SU-DHL-6 (cell line): ENCODE measurements at regions not wholly inside any gene's neighbourhood (a gene's known extent, or its start where the extent isn't known, plus 50 kb on each side); places are given as distances from the start of the nearest gene placed in this dataset.

Experiments
- H2AFZ ChIP-seq: fragments of 200-600 bp; sonication (generic); 2 replicates; pipeline ENCODE4 v1.6.1; 2014; ENCODE audit warnings: low read depth, mild to moderate bottlenecking, moderate library complexity, mixed read lengths, antibody characterized with exemption, low read length; ENCODE audit not compliant: severe bottlenecking
- H3F3A ChIP-seq: fragments of 200-600 bp; shearing (Covaris generic); 2 replicates; pipeline ENCODE4 v1.6.0; 2016; ENCODE audit warnings: antibody characterized with exemption, mild to moderate bottlenecking; ENCODE audit not compliant: insufficient read depth
- H3K27ac ChIP-seq: fragments of 200-600 bp; sonication (generic); 2 replicates; pipeline ENCODE4 v1.5.1; 2016; ENCODE audit warnings: low read depth, mild to moderate bottlenecking, low read length, moderate library complexity, mixed read lengths
- H3K27me3 ChIP-seq: fragments of 200-600 bp; sonication (generic), shearing (Covaris generic); 2 replicates; pipeline ENCODE4 v1.6.0; 2014; ENCODE audit warnings: mild to moderate bottlenecking, low read length
- H3K36me3 ChIP-seq: fragments of 200-600 bp; sonication (generic); 2 replicates; pipeline ENCODE4 v1.6.1; 2014; ENCODE audit warnings: mild to moderate bottlenecking, low read length, mixed read lengths
- H3K4me2 ChIP-seq: fragments of 300-600, 200-600 bp; shearing (Covaris generic), sonication (generic); 2 replicates; pipeline ENCODE4 v1.6.0; 2014; ENCODE audit warnings: low read length, low read depth, mild to moderate bottlenecking; ENCODE audit not compliant: poor library complexity, severe bottlenecking
- H3K4me3 ChIP-seq: fragments of 200-600 bp; sonication (generic); 2 replicates; pipeline ENCODE4 v1.5.1; 2014; ENCODE audit warnings: antibody characterized with exemption, low read length, mild to moderate bottlenecking, mixed read lengths; ENCODE audit not compliant: insufficient read depth, poor library complexity, severe bottlenecking
- H3K79me2 ChIP-seq: fragments of 200-600 bp; sonication (generic); 2 replicates; pipeline ENCODE4 v1.6.1; 2014; ENCODE audit warnings: mild to moderate bottlenecking, low read length, moderate library complexity; ENCODE audit not compliant: insufficient read depth
- H3K9ac ChIP-seq: fragments of 200-600 bp; sonication (generic); 2 replicates; pipeline ENCODE4 v1.7.0; 2014; ENCODE audit warnings: mild to moderate bottlenecking, low read length
- H3K9me2 ChIP-seq: fragments of 200-600 bp; sonication (generic); replicated peaks from 2 replicates; pipeline ENCODE4 v1.6.1; 2014; ENCODE audit warnings: low read length; ENCODE audit not compliant: insufficient read depth
- H3K9me3 ChIP-seq: fragments of 200-600 bp; sonication (generic); 2 replicates; pipeline ENCODE4 v1.6.1; 2014; ENCODE audit warnings: low read length, mixed read lengths; ENCODE audit not compliant: insufficient read depth
- H4K20me1 ChIP-seq: fragments of 200-600 bp; sonication (generic); 2 replicates; pipeline ENCODE4 v1.6.1; 2014; ENCODE audit warnings: low read depth, mild to moderate bottlenecking, antibody characterized with exemption, low read length, moderate library complexity, mixed read lengths
- EZH2phosphoT487 ChIP-seq: fragments of 200-600 bp; sonication (generic), shearing (Covaris generic); conservative IDR thresholded peaks from 2 replicates; pipeline ENCODE4 v1.6.1; 2018; ENCODE audit warnings: mild to moderate bottlenecking, antibody characterized with exemption, low read length, moderate library complexity, mixed read lengths
- TF ChIP-seq, protein P1 (sequence below): fragments of 200-600 bp; sonication (generic); IDR thresholded peaks from one replicate; pipeline ENCODE4 v1.5.1; 2017; ENCODE audit warnings: antibody characterized with exemption, mild to moderate bottlenecking, low read length, moderate library complexity; ENCODE audit not compliant: insufficient read depth, poor library complexity, severe bottlenecking

DNA sequence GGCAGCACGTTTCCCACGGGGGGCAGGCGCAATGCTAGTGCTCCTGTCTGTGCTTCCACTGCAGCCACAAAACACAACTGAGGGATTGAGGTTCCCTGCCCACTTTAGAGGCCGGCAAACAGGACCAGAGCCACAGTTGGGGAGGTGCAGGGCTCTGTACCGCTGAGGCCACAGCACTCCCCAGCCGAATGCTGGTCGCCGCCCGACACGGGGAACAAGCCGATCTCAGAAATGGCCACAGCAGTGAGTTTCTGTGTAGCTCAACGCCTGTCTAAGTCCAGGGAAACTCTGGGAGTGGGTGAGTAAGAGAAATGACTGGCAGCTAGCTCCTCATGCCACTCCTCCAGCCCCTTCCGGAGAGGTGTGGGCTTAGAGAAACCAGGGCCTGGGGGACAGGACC lies 194.0 kb upstream of the VWC2 start:
- no peak overlapping the region for H3K9ac ChIP-seq
- no peaks in the 10 kb centered on the region for H3K27me3 ChIP-seq
- no peak overlapping the region for H3K27ac ChIP-seq
- no peaks in the 10 kb centered on the region for H3F3A ChIP-seq
- H3K79me2 ChIP-seq = no peaks in the 10 kb centered on the region
- no peaks in the 10 kb centered on the region for H4K20me1 ChIP-seq
- no peaks in the 10 kb centered on the region for H3K9me2 ChIP-seq
- no peak overlapping the region for H3K4me2 ChIP-seq
- no peak for TF ChIP-seq EZH2phosphoT487
- TF ChIP-seq, protein P1, sequence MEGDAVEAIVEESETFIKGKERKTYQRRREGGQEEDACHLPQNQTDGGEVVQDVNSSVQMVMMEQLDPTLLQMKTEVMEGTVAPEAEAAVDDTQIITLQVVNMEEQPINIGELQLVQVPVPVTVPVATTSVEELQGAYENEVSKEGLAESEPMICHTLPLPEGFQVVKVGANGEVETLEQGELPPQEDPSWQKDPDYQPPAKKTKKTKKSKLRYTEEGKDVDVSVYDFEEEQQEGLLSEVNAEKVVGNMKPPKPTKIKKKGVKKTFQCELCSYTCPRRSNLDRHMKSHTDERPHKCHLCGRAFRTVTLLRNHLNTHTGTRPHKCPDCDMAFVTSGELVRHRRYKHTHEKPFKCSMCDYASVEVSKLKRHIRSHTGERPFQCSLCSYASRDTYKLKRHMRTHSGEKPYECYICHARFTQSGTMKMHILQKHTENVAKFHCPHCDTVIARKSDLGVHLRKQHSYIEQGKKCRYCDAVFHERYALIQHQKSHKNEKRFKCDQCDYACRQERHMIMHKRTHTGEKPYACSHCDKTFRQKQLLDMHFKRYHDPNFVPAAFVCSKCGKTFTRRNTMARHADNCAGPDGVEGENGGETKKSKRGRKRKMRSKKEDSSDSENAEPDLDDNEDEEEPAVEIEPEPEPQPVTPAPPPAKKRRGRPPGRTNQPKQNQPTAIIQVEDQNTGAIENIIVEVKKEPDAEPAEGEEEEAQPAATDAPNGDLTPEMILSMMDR = no peak
- no peaks in the 10 kb centered on the region for H3K36me3 ChIP-seq
- no peak overlapping the region for H3K4me3 ChIP-seq
- no peak overlapping the region for H2AFZ ChIP-seq
- H3K9me3 ChIP-seq = no peaks in the 10 kb centered on the region

DNA sequence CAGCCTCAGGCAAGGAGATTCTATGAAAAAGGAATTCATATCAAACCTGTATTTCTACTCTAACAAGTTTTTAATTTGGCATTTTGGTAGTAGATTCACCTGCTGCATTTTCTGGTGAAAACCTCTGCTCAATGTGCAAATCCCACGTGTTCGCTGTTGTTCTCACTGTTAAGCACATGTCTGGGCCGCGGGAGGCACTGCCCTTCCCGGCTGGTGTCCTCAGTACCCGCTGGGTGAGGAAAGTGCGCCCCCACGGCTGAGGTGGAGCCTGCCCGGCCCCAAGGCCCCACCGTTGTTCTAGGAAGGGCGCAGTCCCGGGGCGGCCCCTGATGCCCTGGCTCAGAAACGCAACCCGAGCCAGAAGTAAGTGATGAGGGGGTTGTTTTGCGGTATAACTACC lies 193.4 kb upstream of the VWC2 start:
- H3K9me3 ChIP-seq = no peaks in the 10 kb centered on the region
- H2AFZ ChIP-seq = no peak overlapping the region
- H3K27ac ChIP-seq = no peak overlapping the region

DNA sequence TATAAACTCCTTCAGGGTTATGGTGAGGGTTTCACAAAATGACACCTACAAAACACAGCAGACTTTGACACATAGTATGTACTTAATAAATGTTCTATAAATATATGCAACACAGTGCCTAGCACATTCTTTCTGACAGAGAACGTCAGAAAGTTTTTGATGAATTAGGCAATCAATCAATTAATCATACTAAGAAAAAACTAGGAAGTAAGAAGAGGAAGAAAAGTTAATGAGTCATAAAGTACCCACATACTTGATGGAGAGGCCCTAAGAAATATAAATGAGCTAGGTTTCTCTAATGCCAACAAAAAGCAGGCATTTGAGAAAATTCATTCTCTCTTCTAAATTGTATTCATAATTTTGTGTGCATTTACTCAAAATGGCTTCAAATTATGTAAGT lies 192.7 kb upstream of the VWC2 start:
- no peak for TF ChIP-seq EZH2phosphoT487
- Histone ChIP-seq H3K9ac (no peak overlapping the region), H3K9me2 (no peaks in the 10 kb centered on the region), H3K27ac (no peak overlapping the region), H3K9me3 (no peaks in the 10 kb centered on the region), H3K4me2 (no peak overlapping the region), H3F3A (no peaks in the 10 kb centered on the region), H3K36me3 (no peaks in the 10 kb centered on the region), H3K27me3 (no peaks in the 10 kb centered on the region), H2AFZ (no peak overlapping the region), H3K4me3 (no peak overlapping the region), H3K79me2 (no peaks in the 10 kb centered on the region), H4K20me1 (no peaks in the 10 kb centered on the region)

More for the DNA sequence above, 193.4 kb upstream of the VWC2 start:
- H3K27me3 ChIP-seq = no peaks in the 10 kb centered on the region
- H3K4me3 ChIP-seq = no peak overlapping the region
- H3F3A ChIP-seq = no peaks in the 10 kb centered on the region
- no peaks in the 10 kb centered on the region for H3K9me2 ChIP-seq
- TF ChIP-seq, protein P1 = no peak
- TF ChIP-seq EZH2phosphoT487 = no peak
- no peaks in the 10 kb centered on the region for H3K79me2 ChIP-seq
- H3K36me3 ChIP-seq = no peaks in the 10 kb centered on the region
- no peak overlapping the region for H3K9ac ChIP-seq
- no peaks in the 10 kb centered on the region for H4K20me1 ChIP-seq
- no peak overlapping the region for H3K4me2 ChIP-seq

DNA sequence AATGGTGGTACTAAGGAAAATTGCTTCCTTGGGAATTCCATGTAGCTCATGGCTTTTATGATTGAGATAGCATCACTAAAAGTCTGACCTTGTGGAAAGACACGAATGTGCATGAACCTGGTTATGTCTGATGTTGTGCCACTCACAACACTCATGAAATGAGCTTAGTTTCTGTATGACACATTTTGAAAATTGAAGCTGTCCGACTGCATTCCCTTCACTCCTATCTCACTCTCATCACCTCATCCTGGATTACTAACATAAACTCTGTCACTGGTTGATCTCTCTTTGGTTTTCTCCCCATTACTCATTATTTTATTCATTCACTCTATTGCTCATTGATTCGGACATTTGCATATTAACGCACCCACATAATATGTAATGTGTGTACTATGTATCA lies 190.0 kb upstream of the VWC2 start:
- no peaks in the 10 kb centered on the region for H3K9me3 ChIP-seq
- H3K4me3 ChIP-seq = no peak overlapping the region
- H2AFZ ChIP-seq = no peak overlapping the region
- H3K79me2 ChIP-seq = no peaks in the 10 kb centered on the region
- no peak overlapping the region for H3K9ac ChIP-seq
- no peak for TF ChIP-seq EZH2phosphoT487
- H3K36me3 ChIP-seq = no peaks in the 10 kb centered on the region
- no peak overlapping the region for H3K4me2 ChIP-seq
- H3K27me3 ChIP-seq = no peaks in the 10 kb centered on the region
- H3K9me2 ChIP-seq = no peaks in the 10 kb centered on the region
- no peak overlapping the region for H3K27ac ChIP-seq
- H4K20me1 ChIP-seq = no peaks in the 10 kb centered on the region
- H3F3A ChIP-seq = no peaks in the 10 kb centered on the region
